ENCODE measurements at regions not wholly inside any gene's neighbourhood (a gene's known extent, or its start where the extent isn't known, plus 50 kb on each side); places are given as distances from the start of the nearest gene placed in this dataset.
"Not testable (repeated sequence)": the region's sequence is repeated elsewhere in the genome, so short reads cannot be mapped to it uniquely, and the experiment has no call there.

GRCh38 chr4:110850461-110851442, 227.9 kb upstream of the PITX2 start:
- DNase-seq, result no peak

- no peak for DNase-seq
These were observed 229.1 kb upstream of the PITX2 start for GRCh38 chr4:110851989-110852388.

GRCh38 chr4:110852793-110853192, 229.9 kb upstream of the PITX2 start:
- no peak for DNase-seq

GRCh38 chr4:110853242-110853641, 230.4 kb upstream of the PITX2 start:
- DNase-seq, result no peak

GRCh38 chr4:110854021-110854678, 231.3 kb upstream of the PITX2 start:
- peak; percentile 94 for DNase-seq

GRCh38 chr4:110860125-110860524, 237.2 kb upstream of the PITX2 start:
- no peak for DNase-seq

- no peak for DNase-seq
These were observed 238.0 kb upstream of the PITX2 start for GRCh38 chr4:110860901-110861300.

- DNase-seq, result peak; percentile 80
These were observed 242.9 kb upstream of the PITX2 start for GRCh38 chr4:110865611-110866259.

- DNase-seq, result no peak
These were observed 244.5 kb upstream of the PITX2 start for GRCh38 chr4:110867251-110867960.

GRCh38 chr4:110867981-110868720, 245.3 kb upstream of the PITX2 start:
- DNase-seq, result no peak

- DNase-seq, result peak; percentile 78
These were observed 246.2 kb upstream of the PITX2 start for GRCh38 chr4:110869114-110869513.

GRCh38 chr4:110869862-110870572, 247.1 kb upstream of the PITX2 start:
- DNase-seq, result peak; percentile 31

GRCh38 chr4:110876214-110876613, 253.3 kb upstream of the PITX2 start:
- DNase-seq, result not testable (repeated sequence)

- DNase-seq, result no peak
These were observed 254.0 kb upstream of the PITX2 start for GRCh38 chr4:110876866-110877265.

- no peak for DNase-seq
These were observed 255.0 kb upstream of the PITX2 start for GRCh38 chr4:110877778-110878370.

GRCh38 chr4:110878413-110878812, 255.5 kb upstream of the PITX2 start:
- no peak for DNase-seq

- DNase-seq, result no peak
These were observed 256.1 kb upstream of the PITX2 start for GRCh38 chr4:110878956-110879355.

- no peak for DNase-seq
These were observed 263.4 kb upstream of the PITX2 start for GRCh38 chr4:110886270-110886669.

- no peak for DNase-seq
These were observed 264.0 kb upstream of the PITX2 start for GRCh38 chr4:110886856-110887255.

GRCh38 chr4:110897784-110898183, 274.9 kb upstream of the PITX2 start:
- DNase-seq, result no peak

- no peak for DNase-seq
These were observed 275.4 kb upstream of the PITX2 start for GRCh38 chr4:110898290-110898689.
